Pancreas (tissue), 10 donors: ENCODE measurements at regions not wholly inside any gene's neighbourhood (a gene's known extent, or its start where the extent isn't known, plus 50 kb on each side); places are given as distances from the start of the nearest gene placed in this dataset.

Source experiments
- ATAC-seq, 4 donors: fragments of 200-7000 bp; cut with Tn5 transposase; one replicate each; pipeline versions ENCODE4 v1.8.0 to v1.9.1; 2020; ENCODE audit warnings: mild to moderate bottlenecking in 4 of 4, moderate library complexity in 4 of 4
- DNase-seq, 6 donors: peaks; one replicate each; pipeline ENCODE4 v3.0.0-alpha.2; 2020
- FAIRE-seq: peaks from 2 replicates; lab custom pipeline; 2012; peaks lifted over from hg19 to GRCh38; lab: Jason Lieb, UNC
- H3K27ac ChIP-seq, 4 donors: fragments of 200-600 bp; sonication (generic); 1 replicate in 3 of 4; 2 replicates in 1 of 4; pipeline versions ENCODE4 v1.5.0 to v1.8.0; 2020
- H3K27me3 ChIP-seq, 4 donors: fragments of 200-600 bp; one replicate each; pipeline ENCODE4 v1.8.0; 2021
- H3K36me3 ChIP-seq, 3 donors: fragments of 200-600 bp; sonication (generic) in 1 of 3; one replicate each; pipeline versions ENCODE4 v1.5.0 to v1.8.0; 2020 to 2021
- H3K4me1 ChIP-seq, 3 donors: fragments of 200-600 bp; one replicate each; pipeline ENCODE4 v1.8.0; 2021
- H3K4me3 ChIP-seq, 4 donors: fragments of 200-600 bp; sonication (generic) in 2 of 4; one replicate each; pipeline versions ENCODE4 v1.5.0 to v1.8.0; 2020 to 2021
- H3K9me3 ChIP-seq, 4 donors: fragments of 200-600 bp; one replicate each; pipeline ENCODE4 v1.8.0; 2021
- WGBS, 2 donors: extraction: QIAGEN DNeasy Blood & Tissue Kit; methylation state at CpG; one replicate each; pipeline ENCODE4 v1.1.7; 2013; 5-methylcytosine and 5-hydroxymethylcytosine counted together
- intact Hi-C, 3 donors: fragments of 100-400 bp; cut with DNase I; formaldehyde crosslinking; loops; one replicate each; pipeline versions ENCODE4 v1.11.1 to v1.14.2; 2022
- TF ChIP-seq, protein P1 (sequence below), 4 donors: fragments of 200-600 bp; sonication (generic) in 3 of 4; IDR thresholded peaks; one replicate each; pipeline versions ENCODE4 v1.5.0 to v1.8.0; 2021; ENCODE audit warnings: antibody characterized with exemption in 4 of 4
- donor health status: healthy with polysubstance abuse.
- donor health status: DM: no; HTN: no; CAD: no; lungs with moderate emphysema.
- donor health status: DM: no; HTN: no; CAD: no.
- donor health status: control.
- donor health status: control.
- donor health status: Bipolar disorder and iron deficiency.
- donor health status: DM: yes; HTN: yes; CAD: no.
- donor health status: DM: no; HTN: no; CAD: no.
- donor health status: DM: no; HTN: no; CAD: no.
- donor health status: DM: yes; HTN: yes; CAD: no.

DNA sequence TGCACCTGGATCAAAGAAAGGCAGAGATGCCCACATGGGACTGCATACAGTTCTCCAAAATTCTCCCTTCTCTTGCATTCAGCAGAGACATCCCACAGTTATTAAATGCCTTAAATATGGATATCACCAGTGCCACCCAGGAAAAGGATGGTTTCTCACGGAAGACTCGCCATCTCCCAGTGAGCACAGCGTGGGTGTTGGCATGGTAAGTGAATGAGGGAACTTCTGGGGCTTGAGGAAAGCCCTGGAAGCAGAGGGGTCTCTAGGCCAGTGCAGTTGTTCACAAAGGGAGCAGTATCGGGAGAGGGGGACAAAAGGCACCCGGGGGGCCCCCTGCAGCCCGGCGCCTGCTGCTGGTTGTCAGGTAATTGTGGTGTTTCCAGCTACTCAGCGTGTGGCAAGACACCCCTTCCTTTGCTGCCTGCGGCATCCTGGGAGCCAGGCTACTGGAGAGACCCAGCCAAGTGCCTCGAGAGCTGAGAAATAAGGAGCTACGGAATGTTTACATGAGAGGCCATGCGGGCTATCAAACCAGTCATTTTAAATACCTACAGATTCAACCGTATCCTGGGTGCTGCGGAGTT lies 125.4 kb downstream of the PXDC1 start:
- no peaks in the 10 kb centered on the region for H3K4me1 ChIP-seq
- DNase-seq (no peak), FAIRE-seq (no peak), ATAC-seq (no peak)
- H3K4me3 ChIP-seq: no peak overlapping the region
- 67 to 70% methylated on average over 14 of the region's 14 CpGs for WGBS, 2 donors
- no peaks in the 10 kb centered on the region for H3K27me3 ChIP-seq
- H3K36me3 ChIP-seq: no peaks in the 10 kb centered on the region
- TF ChIP-seq, protein P1, sequence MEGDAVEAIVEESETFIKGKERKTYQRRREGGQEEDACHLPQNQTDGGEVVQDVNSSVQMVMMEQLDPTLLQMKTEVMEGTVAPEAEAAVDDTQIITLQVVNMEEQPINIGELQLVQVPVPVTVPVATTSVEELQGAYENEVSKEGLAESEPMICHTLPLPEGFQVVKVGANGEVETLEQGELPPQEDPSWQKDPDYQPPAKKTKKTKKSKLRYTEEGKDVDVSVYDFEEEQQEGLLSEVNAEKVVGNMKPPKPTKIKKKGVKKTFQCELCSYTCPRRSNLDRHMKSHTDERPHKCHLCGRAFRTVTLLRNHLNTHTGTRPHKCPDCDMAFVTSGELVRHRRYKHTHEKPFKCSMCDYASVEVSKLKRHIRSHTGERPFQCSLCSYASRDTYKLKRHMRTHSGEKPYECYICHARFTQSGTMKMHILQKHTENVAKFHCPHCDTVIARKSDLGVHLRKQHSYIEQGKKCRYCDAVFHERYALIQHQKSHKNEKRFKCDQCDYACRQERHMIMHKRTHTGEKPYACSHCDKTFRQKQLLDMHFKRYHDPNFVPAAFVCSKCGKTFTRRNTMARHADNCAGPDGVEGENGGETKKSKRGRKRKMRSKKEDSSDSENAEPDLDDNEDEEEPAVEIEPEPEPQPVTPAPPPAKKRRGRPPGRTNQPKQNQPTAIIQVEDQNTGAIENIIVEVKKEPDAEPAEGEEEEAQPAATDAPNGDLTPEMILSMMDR (IDR thresholded peaks at IDR 0.05): no peak
- intact Hi-C loops: no loop called here
- H3K9me3 ChIP-seq: no peaks in the 10 kb centered on the region
- no peak overlapping the region for H3K27ac ChIP-seq

DNA sequence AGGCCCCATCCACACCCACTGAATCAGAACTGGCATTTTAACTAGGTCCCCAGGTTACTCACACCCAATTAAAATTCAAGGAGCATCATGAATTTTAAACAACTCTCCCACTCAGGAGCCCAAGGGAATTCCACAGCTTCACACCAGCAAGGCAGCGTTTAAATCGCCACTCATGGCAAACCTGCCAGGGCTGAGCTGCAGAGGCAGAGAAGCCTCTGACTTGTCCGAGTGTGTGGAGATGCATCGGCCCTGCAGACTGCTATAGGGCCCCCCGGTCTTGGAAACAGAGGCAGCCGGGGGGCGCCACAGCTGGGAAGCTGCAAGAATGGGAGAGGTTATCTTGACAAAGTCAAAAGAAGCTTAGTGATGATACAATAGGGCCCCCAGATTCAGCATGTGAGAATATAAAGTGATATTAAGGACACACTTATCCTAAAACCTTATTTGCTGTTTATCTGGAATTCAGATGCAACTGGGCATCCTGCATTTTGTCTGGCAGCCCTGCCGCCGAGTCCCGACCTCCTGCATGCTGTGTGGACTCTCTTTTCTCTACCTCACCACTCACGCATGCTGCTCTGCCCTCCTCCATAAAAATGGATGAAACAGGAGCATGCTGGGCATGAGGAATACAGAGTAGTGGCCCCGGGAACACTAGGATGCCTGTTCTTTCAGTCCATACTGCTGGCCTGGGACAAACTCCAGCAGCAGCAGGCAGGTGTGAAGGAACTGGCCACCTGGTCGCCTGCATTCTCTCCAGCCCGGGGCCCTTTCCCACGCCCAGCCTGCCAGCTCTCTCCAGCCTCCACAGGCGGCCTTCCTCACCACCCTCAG lies 126.1 kb downstream of the PXDC1 start:
- Histone ChIP-seq H3K4me1 (no peaks in the 10 kb centered on the region), H3K4me3 (no peak overlapping the region), H3K27ac (no peak overlapping the region), H3K36me3 (no peaks in the 10 kb centered on the region), H3K9me3 (no peaks in the 10 kb centered on the region), H3K27me3 (no peaks in the 10 kb centered on the region)
- FAIRE-seq (no peak), DNase-seq (no peak), ATAC-seq (no peak)
- TF ChIP-seq, protein P1 (IDR thresholded peaks at IDR 0.05): no peak
- WGBS, 2 donors: 57 to 62% methylated on average over 16 of the region's 16 CpGs
- intact Hi-C loops: no loop called here

DNA sequence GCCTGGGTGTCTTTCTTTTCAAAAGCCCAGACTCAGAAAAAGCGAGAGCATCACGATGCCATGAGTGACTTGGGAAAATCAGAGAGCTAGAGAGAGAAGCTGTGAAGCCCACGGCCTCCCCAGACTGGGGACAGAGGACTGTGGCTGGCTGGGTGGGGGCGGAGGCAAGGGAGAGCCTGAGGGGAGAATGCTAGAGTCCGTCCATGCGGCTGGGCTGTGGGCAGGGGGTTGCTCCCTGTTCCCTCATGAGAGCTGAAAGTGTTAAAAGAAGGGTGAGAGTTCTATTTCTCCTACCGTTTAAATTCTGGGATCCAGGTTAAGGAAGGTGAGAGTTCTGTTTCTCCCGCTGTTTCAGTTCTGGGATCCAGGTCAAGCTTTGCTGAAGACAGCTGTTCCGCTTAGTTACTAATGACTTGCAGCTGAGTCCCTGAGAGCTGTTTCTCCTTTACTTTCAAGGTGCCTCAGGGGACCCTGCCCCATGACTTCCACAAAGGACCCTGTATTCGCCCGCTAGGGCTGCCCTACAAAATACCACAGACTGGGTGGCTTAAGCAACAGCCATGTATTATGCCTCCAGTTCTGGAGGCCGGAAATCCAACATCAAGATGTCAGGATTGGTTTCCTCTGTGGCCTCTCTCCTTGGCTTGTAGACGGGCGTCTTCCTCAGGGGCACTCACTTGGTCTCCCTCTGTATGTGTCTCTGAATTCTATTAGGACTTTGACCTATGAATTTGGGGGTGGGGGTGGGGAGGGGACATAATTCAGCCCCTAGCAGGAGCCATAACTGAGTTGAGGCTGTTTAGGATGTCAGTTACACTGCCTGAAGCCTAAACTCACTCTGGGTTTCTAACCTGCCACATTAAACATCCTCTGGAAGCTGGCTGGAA lies 127.0 kb downstream of the PXDC1 start:
- no peaks in the 10 kb centered on the region for H3K9me3 ChIP-seq
- TF ChIP-seq, protein P1 (IDR thresholded peaks at IDR 0.05): no peak
- intact Hi-C loops: no loop called here
- 77 to 78% methylated on average over 14 of the region's 14 CpGs for WGBS, 2 donors
- no peak for DNase-seq
- ATAC-seq: no peak
- no peaks in the 10 kb centered on the region for H3K4me1 ChIP-seq
- H3K4me3 ChIP-seq: no peak overlapping the region
- H3K27me3 ChIP-seq: no peaks in the 10 kb centered on the region
- no peak for FAIRE-seq
- no peak overlapping the region for H3K27ac ChIP-seq
- H3K36me3 ChIP-seq: no peaks in the 10 kb centered on the region

DNA sequence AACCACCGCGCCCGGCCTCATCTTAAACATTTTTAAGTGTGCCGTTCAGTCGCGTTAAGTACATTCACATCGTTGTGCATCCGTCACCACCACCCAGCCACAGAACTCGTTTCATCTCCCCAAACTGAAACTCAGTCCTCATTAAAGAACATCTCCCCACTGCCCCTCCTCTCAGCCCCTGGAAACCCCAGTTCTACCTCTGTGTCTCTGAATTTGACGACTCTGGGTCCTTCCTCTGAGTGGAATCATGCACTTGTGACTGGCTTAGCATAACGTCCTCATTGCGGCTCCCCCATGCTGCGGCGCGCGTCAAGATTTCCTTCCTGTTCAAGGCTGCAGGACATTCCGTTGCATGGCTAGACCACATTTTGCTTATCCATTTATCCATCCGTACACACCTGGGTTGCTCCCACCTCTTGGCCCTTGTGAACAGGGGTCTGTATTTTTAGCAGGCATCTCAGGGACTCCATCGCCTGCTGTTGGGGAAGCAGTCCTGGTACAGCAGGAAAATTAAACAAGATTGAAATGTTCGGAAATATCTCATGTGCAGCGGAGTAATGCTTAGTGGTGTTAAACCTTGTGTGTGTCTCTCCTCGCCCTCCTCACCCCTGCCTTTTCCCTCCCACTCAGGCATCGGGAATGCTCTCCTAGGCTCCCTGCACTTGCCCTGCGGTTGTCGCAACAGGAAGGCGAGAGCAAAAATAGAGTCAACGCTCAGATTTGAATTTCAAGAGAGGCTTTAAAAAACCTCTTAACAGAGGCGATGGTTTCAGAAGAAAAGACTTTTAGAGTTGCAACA lies 127.9 kb downstream of the PXDC1 start:
- DNase-seq (no peak), ATAC-seq (no peak), FAIRE-seq (no peak)
- Histone ChIP-seq H3K4me1 (no peaks in the 10 kb centered on the region), H3K9me3 (no peaks in the 10 kb centered on the region), H3K27me3 (no peaks in the 10 kb centered on the region), H3K4me3 (no peak overlapping the region), H3K36me3 (no peaks in the 10 kb centered on the region), H3K27ac (no peak overlapping the region)
- 82 to 86% methylated on average over 28 of the region's 28 CpGs for WGBS, 2 donors
- TF ChIP-seq, protein P1 (IDR thresholded peaks at IDR 0.05): no peak
- intact Hi-C loops: no loop called here
